ENCODE measurements at regions not wholly inside any gene's neighbourhood (a gene's known extent, or its start where the extent isn't known, plus 50 kb on each side); places are given as distances from the start of the nearest gene placed in this dataset.

GRCh38 chr6:95017922-95018321 is 559.4 kb upstream of the MANEA start:
- Mint-ChIP-seq H3K36me3 (ENCODE audit: low read depth) (no peaks in the 10 kb centered on the region), H3K9me3 (no peaks in the 10 kb centered on the region), H3K27me3 (no peaks in the 10 kb centered on the region), H3K4me3 (no peak overlapping the region), H3K27ac (no peak overlapping the region), H3K4me1 (ENCODE audit: low read depth) (no peaks in the 10 kb centered on the region)
- intact Hi-C loops (cut with micrococcal nuclease) = no loop called here
- CTCF ChIA-PET = no interaction called here
- DNase-seq (no peak), ATAC-seq (no peak)
- TF ChIP-seq, protein P1, sequence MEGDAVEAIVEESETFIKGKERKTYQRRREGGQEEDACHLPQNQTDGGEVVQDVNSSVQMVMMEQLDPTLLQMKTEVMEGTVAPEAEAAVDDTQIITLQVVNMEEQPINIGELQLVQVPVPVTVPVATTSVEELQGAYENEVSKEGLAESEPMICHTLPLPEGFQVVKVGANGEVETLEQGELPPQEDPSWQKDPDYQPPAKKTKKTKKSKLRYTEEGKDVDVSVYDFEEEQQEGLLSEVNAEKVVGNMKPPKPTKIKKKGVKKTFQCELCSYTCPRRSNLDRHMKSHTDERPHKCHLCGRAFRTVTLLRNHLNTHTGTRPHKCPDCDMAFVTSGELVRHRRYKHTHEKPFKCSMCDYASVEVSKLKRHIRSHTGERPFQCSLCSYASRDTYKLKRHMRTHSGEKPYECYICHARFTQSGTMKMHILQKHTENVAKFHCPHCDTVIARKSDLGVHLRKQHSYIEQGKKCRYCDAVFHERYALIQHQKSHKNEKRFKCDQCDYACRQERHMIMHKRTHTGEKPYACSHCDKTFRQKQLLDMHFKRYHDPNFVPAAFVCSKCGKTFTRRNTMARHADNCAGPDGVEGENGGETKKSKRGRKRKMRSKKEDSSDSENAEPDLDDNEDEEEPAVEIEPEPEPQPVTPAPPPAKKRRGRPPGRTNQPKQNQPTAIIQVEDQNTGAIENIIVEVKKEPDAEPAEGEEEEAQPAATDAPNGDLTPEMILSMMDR (IDR thresholded peaks at IDR 0.05) = no peak
- POLR2A ChIA-PET = no interaction called here

Measured in activated CD8-positive, alpha-beta T cell treated with anti-CD3 and anti-CD28 coated beads for 36 hours (primary cell).